Lower leg skin (tissue), 3 donors: ENCODE measurements at regions not wholly inside any gene's neighbourhood (a gene's known extent, or its start where the extent isn't known, plus 50 kb on each side); places are given as distances from the start of the nearest gene placed in this dataset.

Source experiments
- POLR2A ChIP-seq, 2 donors: fragments of 450-650 bp; IDR thresholded peaks; one replicate each; pipeline ENCODE4 v1.6.1; 2016 to 2017; ENCODE audit warnings: antibody characterized with exemption in 2 of 2, mild to moderate bottlenecking in 1 of 2, moderate library complexity in 1 of 2
- TF ChIP-seq, protein P1 (sequence below), 3 donors: fragments of 450-650 bp; IDR thresholded peaks; one replicate each; pipeline ENCODE4 v1.5.1; 2016; ENCODE audit warnings: antibody characterized with exemption in 3 of 3, mild to moderate bottlenecking in 3 of 3, moderate library complexity in 2 of 3

DNA sequence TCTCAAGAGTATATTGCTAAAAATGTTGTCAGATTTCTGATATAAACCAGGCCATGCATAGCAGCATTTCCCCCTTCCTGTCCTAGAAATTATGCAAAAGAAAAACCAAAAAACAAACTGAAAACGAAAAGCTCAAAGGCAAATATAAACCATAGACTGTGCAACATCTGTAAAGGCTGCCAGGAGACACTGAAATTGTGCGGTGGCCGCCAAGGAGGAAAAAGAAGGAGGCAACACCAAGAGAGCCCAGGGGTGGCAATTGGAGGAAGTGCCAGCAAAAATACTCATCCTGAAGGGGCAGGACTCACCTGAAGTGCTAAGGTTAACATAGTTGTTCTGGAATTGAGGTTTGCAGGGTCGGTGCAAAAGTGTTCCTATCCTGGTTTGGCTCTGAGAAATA is 92.0 kb downstream of the RWDD3 start:
- TF ChIP-seq, protein P1, sequence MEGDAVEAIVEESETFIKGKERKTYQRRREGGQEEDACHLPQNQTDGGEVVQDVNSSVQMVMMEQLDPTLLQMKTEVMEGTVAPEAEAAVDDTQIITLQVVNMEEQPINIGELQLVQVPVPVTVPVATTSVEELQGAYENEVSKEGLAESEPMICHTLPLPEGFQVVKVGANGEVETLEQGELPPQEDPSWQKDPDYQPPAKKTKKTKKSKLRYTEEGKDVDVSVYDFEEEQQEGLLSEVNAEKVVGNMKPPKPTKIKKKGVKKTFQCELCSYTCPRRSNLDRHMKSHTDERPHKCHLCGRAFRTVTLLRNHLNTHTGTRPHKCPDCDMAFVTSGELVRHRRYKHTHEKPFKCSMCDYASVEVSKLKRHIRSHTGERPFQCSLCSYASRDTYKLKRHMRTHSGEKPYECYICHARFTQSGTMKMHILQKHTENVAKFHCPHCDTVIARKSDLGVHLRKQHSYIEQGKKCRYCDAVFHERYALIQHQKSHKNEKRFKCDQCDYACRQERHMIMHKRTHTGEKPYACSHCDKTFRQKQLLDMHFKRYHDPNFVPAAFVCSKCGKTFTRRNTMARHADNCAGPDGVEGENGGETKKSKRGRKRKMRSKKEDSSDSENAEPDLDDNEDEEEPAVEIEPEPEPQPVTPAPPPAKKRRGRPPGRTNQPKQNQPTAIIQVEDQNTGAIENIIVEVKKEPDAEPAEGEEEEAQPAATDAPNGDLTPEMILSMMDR (IDR thresholded peaks at IDR 0.05), result no peak
- TF ChIP-seq POLR2A (IDR thresholded peaks at IDR 0.05), result no peak
